ENCODE measurements at regions not wholly inside any gene's neighbourhood (a gene's known extent, or its start where the extent isn't known, plus 50 kb on each side); places are given as distances from the start of the nearest gene placed in this dataset.

- POLR2A ChIA-PET (ENCODE audit: low non-redundant PET) = no interaction called here
- no peaks in the 10 kb centered on the region for H3K9me3 ChIP-seq (ENCODE audit: low read depth, low read length, poor library complexity, severe bottlenecking)
- DNase-seq (ENCODE audit: low spot score) = no peak
- H3K4me3 ChIP-seq (ENCODE audit: low read depth, low read length, poor library complexity, severe bottlenecking) = no peak overlapping the region
- intact Hi-C loops (cut with micrococcal nuclease; ENCODE audit: unreplicated experiment) = no loop called here
- H3K27me3 ChIP-seq (replicated peaks; ENCODE audit: insufficient read depth, low read depth, low read length, poor library complexity) = no peaks in the 10 kb centered on the region
- no peaks in the 10 kb centered on the region for H3K4me1 ChIP-seq (ENCODE audit: insufficient read depth, low read length, poor library complexity, severe bottlenecking)
- TF ChIP-seq EZH2 (IDR thresholded peaks at IDR 0.05; ENCODE audit: borderline replicate concordance, low read depth, low read length, poor library complexity, severe bottlenecking) = no peak
- TF ChIP-seq CTCF (conservative IDR thresholded peaks at IDR 0.05; ENCODE audit: low read depth, low read length) = no peak
- no peaks in the 10 kb centered on the region for H3K36me3 ChIP-seq (ENCODE audit: insufficient read depth, low read length, poor library complexity, severe bottlenecking)
- CTCF ChIA-PET = no interaction called here
- BruUV-seq (replicated peaks) = no TSS peak
- no peak overlapping the region for H3K27ac ChIP-seq (ENCODE audit: low read depth, low read length, poor library complexity, severe bottlenecking)
These were observed 173.1 kb upstream of the SLIT2 start for GRCh38 chr4:20078644-20079043.

- Histone ChIP-seq H3K9me3 (ENCODE audit: low read depth, low read length, poor library complexity, severe bottlenecking) (no peaks in the 10 kb centered on the region), H3K27me3 (replicated peaks; ENCODE audit: insufficient read depth, low read depth, low read length, poor library complexity) (no peaks in the 10 kb centered on the region), H3K36me3 (ENCODE audit: insufficient read depth, low read length, poor library complexity, severe bottlenecking) (no peaks in the 10 kb centered on the region), H3K27ac (ENCODE audit: low read depth, low read length, poor library complexity, severe bottlenecking) (no peak overlapping the region), H3K4me1 (ENCODE audit: insufficient read depth, low read length, poor library complexity, severe bottlenecking) (no peaks in the 10 kb centered on the region), H3K4me3 (ENCODE audit: low read depth, low read length, poor library complexity, severe bottlenecking) (no peak overlapping the region)
- ChIA-PET CTCF (no interaction called here), POLR2A (ENCODE audit: low non-redundant PET) (no interaction called here)
- peak; percentile 5 for DNase-seq (ENCODE audit: low spot score)
- no TSS peak for BruUV-seq (replicated peaks)
- intact Hi-C loops (cut with micrococcal nuclease; ENCODE audit: unreplicated experiment) = no loop called here
- TF ChIP-seq CTCF (conservative IDR thresholded peaks at IDR 0.05; ENCODE audit: low read depth, low read length) (no peak; the same call in 1 of the 2 replicates), EZH2 (IDR thresholded peaks at IDR 0.05; ENCODE audit: borderline replicate concordance, low read depth, low read length, poor library complexity, severe bottlenecking) (no peak)
These were observed 176.3 kb upstream of the SLIT2 start for GRCh38 chr4:20075248-20075871.

GRCh38 chr4:20074450-20074849 lies 177.3 kb upstream of the SLIT2 start:
- intact Hi-C loops (cut with micrococcal nuclease; ENCODE audit: unreplicated experiment) = no loop called here
- no TSS peak for BruUV-seq (replicated peaks)
- DNase-seq (ENCODE audit: low spot score) = no peak
- no peak overlapping the region for H3K4me3 ChIP-seq (ENCODE audit: low read depth, low read length, poor library complexity, severe bottlenecking)
- no peaks in the 10 kb centered on the region for H3K9me3 ChIP-seq (ENCODE audit: low read depth, low read length, poor library complexity, severe bottlenecking)
- H3K27me3 ChIP-seq (replicated peaks; ENCODE audit: insufficient read depth, low read depth, low read length, poor library complexity) = no peaks in the 10 kb centered on the region
- H3K4me1 ChIP-seq (ENCODE audit: insufficient read depth, low read length, poor library complexity, severe bottlenecking) = no peaks in the 10 kb centered on the region
- ChIA-PET CTCF (no interaction called here), POLR2A (ENCODE audit: low non-redundant PET) (no interaction called here)
- H3K36me3 ChIP-seq (ENCODE audit: insufficient read depth, low read length, poor library complexity, severe bottlenecking) = no peaks in the 10 kb centered on the region
- no peak for TF ChIP-seq EZH2 (IDR thresholded peaks at IDR 0.05; ENCODE audit: borderline replicate concordance, low read depth, low read length, poor library complexity, severe bottlenecking)
- no peak for TF ChIP-seq CTCF (conservative IDR thresholded peaks at IDR 0.05; ENCODE audit: low read depth, low read length)
- no peak overlapping the region for H3K27ac ChIP-seq (ENCODE audit: low read depth, low read length, poor library complexity, severe bottlenecking)
